Lower lobe of right lung (tissue), 2 donors: ENCODE measurements at regions not wholly inside any gene's neighbourhood (a gene's known extent, or its start where the extent isn't known, plus 50 kb on each side); places are given as distances from the start of the nearest gene placed in this dataset.
"Not testable (repeated sequence)": the region's sequence is repeated elsewhere in the genome, so short reads cannot be mapped to it uniquely, and the experiment has no call there.

Source experiments
- ATAC-seq, 2 donors: fragments of 200-7000 bp; cut with Tn5 transposase; one replicate each; pipeline ENCODE4 v1.9.1; 2020 to 2022; ENCODE audit warnings: mild to moderate bottlenecking in 2 of 2, moderate library complexity in 2 of 2
- DNase-seq: peaks from one replicate; pipeline ENCODE4 v3.0.0-alpha.2; 2020
- H3K27ac ChIP-seq: fragments of 200-600 bp; one replicate; pipeline ENCODE4 v1.8.0; 2022
- H3K27me3 ChIP-seq: fragments of 200-600 bp; one replicate; pipeline ENCODE4 v1.8.0; 2022; ENCODE audit warnings: low read depth
- H3K36me3 ChIP-seq: fragments of 200-600 bp; one replicate; pipeline ENCODE4 v1.8.0; 2022; ENCODE audit warnings: mild to moderate bottlenecking
- H3K4me1 ChIP-seq: fragments of 200-600 bp; one replicate; pipeline ENCODE4 v1.8.0; 2022
- H3K4me3 ChIP-seq: fragments of 200-600 bp; one replicate; pipeline ENCODE4 v1.8.0; 2022; ENCODE audit warnings: mild to moderate bottlenecking
- H3K9me3 ChIP-seq: fragments of 200-600 bp; one replicate; pipeline ENCODE4 v1.8.0; 2022
- CTCF ChIP-seq: fragments of 200-600 bp; IDR thresholded peaks from one replicate; pipeline ENCODE4 v1.8.0; 2022; ENCODE audit warnings: antibody characterized with exemption, mild to moderate bottlenecking
- intact Hi-C: fragments of 100-400 bp; cut with DNase I; formaldehyde crosslinking; loops from one replicate; pipeline ENCODE4 v1.11.0; 2022
- donor health status: DM: no; HTN: yes; CAD: no; lungs with severe emphysema.

- no peaks in the 10 kb centered on the region for H3K27me3 ChIP-seq
- TF ChIP-seq CTCF: no peak
- H3K36me3 ChIP-seq: no peaks in the 10 kb centered on the region
- intact Hi-C loops: no loop called here
- no peaks in the 10 kb centered on the region for H3K9me3 ChIP-seq
- DNase-seq (no peak), ATAC-seq (no peak)
- no peak overlapping the region for H3K27ac ChIP-seq
- no peaks in the 10 kb centered on the region for H3K4me1 ChIP-seq
- no peak overlapping the region for H3K4me3 ChIP-seq
These were observed 683.1 kb upstream of the PRR20A start for GRCh38 chr13:56457535-56458190.

GRCh38 chr13:56459286-56459685, 681.4 kb upstream of the PRR20A start:
- ATAC-seq (no peak), DNase-seq (no peak)
- no peaks in the 10 kb centered on the region for H3K4me1 ChIP-seq
- intact Hi-C loops: no loop called here
- H3K27ac ChIP-seq: no peak overlapping the region
- TF ChIP-seq CTCF: no peak
- no peaks in the 10 kb centered on the region for H3K27me3 ChIP-seq
- no peaks in the 10 kb centered on the region for H3K36me3 ChIP-seq
- no peaks in the 10 kb centered on the region for H3K9me3 ChIP-seq
- H3K4me3 ChIP-seq: no peak overlapping the region

DNA sequence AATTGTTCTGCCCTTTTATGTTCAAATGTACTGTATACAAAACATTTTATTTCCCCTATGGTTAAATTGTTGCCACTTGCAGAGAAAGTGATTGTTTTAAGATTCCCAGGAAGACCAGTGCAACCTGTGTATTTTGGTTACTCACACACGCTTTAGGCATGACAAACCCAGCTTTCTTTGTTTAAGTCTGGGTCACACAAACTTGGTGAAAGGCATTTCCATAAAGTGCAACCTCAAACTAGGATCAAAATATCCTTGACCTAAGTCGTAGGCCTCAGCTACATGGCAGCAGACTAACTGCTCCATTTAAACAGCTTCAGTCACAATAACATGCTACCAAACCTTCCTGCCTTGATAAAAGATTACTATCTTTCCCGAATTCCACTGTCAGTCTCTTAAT, 639.0 kb upstream of the PRR20A start:
- no peak for TF ChIP-seq CTCF
- no peak for DNase-seq
- no peak for ATAC-seq
- no peak overlapping the region for H3K27ac ChIP-seq
- H3K27me3 ChIP-seq: no peaks in the 10 kb centered on the region
- no peak overlapping the region for H3K4me3 ChIP-seq
- no peaks in the 10 kb centered on the region for H3K4me1 ChIP-seq
- no peaks in the 10 kb centered on the region for H3K36me3 ChIP-seq
- H3K9me3 ChIP-seq: no peaks in the 10 kb centered on the region
- intact Hi-C loops: no loop called here

DNA sequence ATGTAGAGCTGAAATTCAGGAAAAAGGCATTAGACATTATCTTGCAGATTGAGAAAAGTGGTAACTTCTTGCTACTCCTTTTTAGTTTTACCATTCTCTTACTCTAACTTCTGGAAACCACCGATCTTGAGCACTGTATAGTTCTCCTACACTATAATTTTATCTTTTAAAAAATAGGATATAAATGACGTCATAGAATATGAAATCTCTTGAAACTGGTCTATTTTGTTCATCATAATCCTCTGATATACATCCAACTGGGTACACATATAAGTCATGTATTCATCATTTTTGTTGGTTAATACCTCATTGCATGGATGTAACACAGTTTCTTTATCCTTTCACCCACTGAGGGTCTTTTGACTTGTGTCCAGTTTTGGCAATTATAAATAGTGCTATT, 629.9 kb upstream of the PRR20A start:
- Histone ChIP-seq H3K27me3 (no peaks in the 10 kb centered on the region), H3K36me3 (no peaks in the 10 kb centered on the region), H3K27ac (no peak overlapping the region), H3K4me3 (no peak overlapping the region), H3K9me3 (no peaks in the 10 kb centered on the region), H3K4me1 (no peaks in the 10 kb centered on the region)
- no peak for TF ChIP-seq CTCF
- no peak for DNase-seq
- no peak for ATAC-seq
- intact Hi-C loops: no loop called here

DNA sequence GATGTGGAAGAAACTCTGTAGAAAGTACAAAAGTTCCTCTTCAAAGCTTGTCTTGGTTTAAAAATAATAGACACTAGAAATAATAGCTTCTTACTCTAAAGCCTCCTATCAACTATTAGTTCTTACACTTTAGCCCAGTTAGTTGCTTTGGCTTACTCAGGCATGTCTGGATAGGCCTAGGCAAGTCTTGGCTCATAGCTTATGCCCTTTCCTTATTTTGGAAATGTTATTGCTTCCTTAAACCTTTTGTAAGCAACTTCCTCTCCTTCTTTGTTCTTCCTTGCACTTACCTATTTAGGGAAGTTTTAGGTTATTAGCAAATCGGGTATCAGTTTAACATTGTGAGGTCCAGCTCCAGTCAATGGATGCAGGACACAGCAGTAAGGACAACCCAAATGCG, 628.4 kb upstream of the PRR20A start:
- H3K4me1 ChIP-seq, DNase-seq, H3K27ac ChIP-seq, H3K4me3 ChIP-seq, H3K36me3 ChIP-seq, ATAC-seq, H3K27me3 ChIP-seq, H3K9me3 ChIP-seq, intact Hi-C loops: not testable (repeated sequence)

DNA sequence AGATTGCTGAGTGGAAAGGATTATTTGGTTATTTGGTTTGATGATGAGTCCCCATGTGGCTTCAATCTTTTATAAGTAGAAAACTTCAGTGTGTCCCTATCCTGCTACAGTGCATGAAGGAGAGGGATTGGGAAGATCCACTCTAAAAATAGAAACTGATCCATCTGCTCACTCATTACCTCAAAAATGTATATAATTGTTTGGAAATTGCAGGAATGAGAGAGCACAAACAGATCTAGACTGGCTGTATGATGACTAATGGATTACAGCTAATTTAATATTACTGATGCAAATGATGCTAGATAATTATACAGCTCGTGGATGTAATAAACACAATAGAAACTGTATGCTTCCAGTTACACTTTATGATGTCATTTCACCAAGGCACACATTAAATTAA, 625.3 kb upstream of the PRR20A start:
- H3K27ac ChIP-seq: no peak overlapping the region
- no peak overlapping the region for H3K4me3 ChIP-seq
- no peak for TF ChIP-seq CTCF
- no peaks in the 10 kb centered on the region for H3K27me3 ChIP-seq
- intact Hi-C loops: no loop called here
- no peaks in the 10 kb centered on the region for H3K4me1 ChIP-seq
- H3K9me3 ChIP-seq: no peaks in the 10 kb centered on the region
- DNase-seq: no peak
- ATAC-seq: no peak
- H3K36me3 ChIP-seq: no peaks in the 10 kb centered on the region
